ENCODE measurements at regions not wholly inside any gene's neighbourhood (a gene's known extent, or its start where the extent isn't known, plus 50 kb on each side); places are given as distances from the start of the nearest gene placed in this dataset.

GRCh38 chr11:44466531-44467205 lies 98.8 kb upstream of the CD82 start:
- no peak for TF ChIP-seq CTCF (IDR thresholded peaks at IDR 0.05)
- no peak for TF ChIP-seq POLR2AphosphoS5 (IDR thresholded peaks at IDR 0.05)
